GM21528 (cell line): ENCODE measurements at regions not wholly inside any gene's neighbourhood (a gene's known extent, or its start where the extent isn't known, plus 50 kb on each side); places are given as distances from the start of the nearest gene placed in this dataset.
"Not testable (repeated sequence)": the region's sequence is repeated elsewhere in the genome, so short reads cannot be mapped to it uniquely, and the experiment has no call there.

Experiments used
- ATAC-seq: cut with Tn5 transposase; IDR thresholded peaks from one replicate; pipeline ENCODE4 v1.9.1; 2021; ENCODE audit warnings: mild to moderate bottlenecking, moderate library complexity; ENCODE audit not compliant: unreplicated experiment, low FRiP score

DNA sequence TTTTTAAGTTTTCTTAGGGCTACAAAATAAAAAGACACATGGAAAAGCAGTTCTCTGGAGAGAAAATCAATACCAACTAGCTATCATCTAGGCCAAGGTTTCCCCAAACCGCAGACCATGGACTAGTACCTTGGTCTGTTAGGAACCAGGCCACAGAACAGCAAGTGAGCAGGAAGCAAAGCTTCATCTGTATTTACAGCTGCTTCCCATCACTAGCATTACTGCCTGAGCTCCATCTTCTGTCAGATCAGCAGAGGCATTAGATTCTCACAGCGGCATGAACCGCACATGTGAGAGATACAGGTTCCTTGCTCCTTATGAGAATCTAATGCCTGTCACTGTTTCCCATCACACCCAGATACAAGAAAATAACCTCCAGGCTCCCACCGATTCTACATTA lies 1907.6 kb upstream of the ACO1 start:
- no peak for ATAC-seq

DNA sequence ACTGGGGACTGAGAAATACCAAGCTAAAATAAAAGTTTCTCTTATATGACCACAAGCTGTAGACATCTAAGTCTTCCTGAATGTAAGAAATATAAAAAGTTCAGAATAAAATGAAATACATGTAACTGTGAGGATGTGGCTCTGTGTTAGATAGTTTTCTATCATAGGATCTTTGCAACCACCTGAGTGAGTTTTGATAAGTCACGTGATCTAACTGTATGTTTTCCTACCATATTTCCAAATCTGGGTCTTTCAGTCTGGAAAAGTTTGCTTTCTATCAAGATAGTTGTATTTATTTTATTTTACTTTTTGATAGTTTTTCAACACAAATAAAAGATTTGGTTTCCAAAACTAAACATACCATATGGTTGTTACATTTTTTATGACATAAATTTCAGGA lies 1905.8 kb upstream of the ACO1 start:
- ATAC-seq: no peak

DNA sequence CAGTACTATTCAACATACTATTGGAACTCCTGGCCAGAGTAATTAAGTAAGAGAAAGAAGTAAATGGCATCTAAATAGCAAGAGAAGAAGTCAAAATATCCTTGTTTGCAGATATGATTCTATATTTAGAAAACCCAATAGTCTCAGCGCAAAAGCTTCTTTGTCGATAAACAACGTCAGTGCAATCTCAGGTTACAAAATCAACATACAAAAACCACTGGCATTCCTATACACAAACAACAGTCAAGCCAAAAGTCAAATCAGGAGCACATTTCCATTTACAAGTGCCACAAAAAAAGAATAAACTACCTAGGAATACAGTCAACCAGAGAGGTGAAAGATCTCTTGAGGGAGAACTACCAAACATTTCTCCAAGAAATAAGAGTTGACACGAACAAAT lies 1901.9 kb upstream of the ACO1 start:
- ATAC-seq: no peak

DNA sequence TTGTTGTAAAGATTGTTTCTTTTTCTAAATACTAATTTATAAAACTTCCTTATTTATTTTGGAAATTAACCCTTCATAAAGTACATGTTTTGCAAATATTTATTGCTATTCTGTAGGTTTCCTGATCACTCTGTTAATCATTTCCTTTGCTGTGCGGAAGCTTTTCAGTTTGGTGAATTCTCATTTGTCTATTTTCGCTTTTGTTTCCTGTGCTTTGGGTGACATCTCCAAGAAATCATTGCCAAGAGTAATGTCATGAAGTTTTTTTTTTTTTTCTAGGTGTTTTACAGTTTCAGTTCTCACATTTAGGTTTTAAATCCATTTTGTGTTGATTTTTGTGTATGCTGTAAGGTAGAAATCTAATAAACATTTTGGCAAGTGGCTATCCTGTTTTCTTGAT lies 1899.8 kb upstream of the ACO1 start:
- no peak for ATAC-seq

DNA sequence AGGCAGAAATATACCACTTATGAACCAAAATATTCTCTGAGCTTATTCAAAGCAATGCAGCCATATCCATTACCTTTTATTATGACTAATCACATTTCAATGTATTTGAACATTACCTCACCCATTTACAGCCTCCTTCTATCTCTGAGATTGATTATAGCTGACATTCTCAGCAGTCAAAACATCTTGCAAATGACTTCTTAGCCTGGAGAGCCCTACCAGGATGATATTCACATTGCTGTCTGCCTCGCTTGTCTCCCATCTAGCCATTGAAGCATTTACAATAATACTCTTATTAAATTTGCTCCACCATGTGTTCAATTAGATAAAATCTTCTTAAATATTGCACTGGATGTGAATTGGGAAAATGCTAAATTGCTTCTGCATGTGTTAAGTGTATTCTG lies 1879.9 kb upstream of the ACO1 start:
- ATAC-seq: no peak

DNA sequence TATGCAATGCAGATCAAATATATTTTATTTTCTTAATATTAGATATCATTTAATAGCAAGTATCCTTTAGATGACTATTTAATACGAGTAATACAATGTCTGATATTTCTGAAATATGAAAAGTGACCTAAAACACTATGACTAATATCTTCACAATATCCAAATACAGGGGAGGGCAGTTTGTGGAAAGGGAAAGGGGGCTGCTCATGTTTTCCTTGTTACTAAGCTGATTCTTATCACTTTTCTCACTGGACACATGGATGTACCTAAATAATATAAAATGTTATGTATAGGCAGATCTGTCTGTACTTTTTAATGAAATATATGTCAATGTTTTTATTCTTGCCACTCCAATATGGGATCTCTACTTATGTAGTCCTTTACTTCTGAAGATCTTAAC lies 1879.1 kb upstream of the ACO1 start:
- ATAC-seq: no peak

DNA sequence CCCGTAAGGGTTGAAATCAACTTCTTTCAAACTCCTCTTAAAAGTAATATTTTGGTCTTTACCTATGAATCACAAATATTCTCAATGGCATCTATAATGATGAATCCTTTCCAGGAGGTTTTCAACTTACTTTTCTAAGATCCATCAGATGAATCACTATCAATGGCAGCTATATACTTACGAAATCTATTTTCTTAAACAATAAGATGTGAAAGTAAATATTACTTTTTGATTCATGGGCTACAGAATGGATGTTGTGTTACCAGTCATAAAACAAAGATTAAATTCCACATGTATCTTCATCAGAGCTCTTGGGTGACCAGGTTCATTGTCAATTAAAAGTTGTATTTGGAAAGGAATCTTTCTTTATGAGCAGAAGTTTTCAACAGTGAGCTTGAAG lies 1877.7 kb upstream of the ACO1 start:
- no peak for ATAC-seq

DNA sequence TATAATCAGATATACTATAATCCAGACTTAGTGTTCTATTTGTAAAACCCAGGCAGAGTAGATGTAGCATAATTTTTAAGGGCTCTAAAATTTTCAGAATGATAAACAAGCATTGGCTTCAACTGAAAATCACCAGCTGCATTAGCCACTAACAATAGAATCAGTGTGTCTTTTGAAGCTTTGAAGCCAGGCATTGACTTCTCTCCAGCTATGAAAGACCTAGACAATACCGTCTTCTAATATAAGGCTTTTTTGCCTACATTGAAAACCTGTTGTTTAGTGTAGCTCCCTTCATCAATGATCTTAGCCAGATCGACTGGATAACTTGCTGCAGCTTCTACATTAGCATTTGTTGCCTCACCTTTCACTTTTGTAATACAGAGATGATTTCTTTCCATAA lies 1877.3 kb upstream of the ACO1 start:
- no peak for ATAC-seq

DNA sequence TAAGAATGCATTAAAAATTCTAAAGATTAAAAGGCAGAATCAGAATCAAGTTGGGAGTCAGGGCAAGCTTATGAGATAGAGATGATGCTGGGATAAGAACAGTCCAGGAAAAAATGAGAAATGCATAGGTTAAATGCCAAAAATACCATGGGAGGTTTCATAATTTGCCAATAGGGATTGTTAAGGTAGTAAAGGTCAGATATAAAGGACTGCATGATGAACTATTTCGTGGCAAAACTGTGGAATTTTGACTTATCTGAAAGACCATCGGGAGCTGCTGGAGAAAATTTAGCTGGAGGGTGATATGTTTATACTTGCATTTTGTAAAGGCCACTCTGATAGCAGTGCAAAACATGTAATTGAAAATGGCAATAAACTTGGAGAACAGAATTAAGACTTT lies 1872.8 kb upstream of the ACO1 start:
- no peak for ATAC-seq

DNA sequence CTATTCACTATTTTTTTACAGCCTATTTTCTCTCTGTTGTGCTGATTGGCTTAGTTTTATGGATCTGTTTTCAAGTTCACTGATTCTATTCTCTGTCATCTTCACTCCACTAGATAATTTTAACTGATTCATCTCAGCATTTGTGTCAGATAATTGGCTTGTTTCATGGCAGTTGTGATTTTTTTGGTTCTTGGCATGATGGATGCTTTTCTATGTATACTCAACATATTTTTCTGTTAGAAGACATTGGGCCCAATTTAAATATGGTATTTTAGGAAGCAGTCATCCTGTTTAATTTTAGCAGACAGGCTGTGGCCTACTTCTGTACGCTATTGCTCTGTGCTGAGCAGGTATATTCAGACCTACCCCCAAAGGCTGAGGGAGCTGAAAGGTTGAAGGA lies 1865.3 kb upstream of the ACO1 start:
- no peak for ATAC-seq

DNA sequence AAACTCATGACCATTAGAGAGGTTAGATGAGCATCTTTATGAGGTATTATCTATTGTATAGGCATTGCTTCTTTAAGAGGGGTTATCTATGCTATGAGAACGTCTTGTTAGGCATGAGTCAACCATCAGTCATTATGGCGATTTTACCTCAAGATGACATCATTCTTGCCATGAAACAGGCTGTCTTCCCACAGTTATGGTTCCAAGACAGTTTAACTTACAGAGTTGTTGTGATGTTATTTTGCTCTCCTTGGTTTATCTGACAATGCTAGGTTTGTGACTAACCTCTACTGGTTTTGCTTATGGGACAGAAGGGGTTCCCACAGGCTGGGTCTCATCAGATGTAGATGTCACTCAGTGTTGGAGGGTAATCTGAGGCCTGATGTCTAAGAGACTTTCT lies 1864.7 kb upstream of the ACO1 start:
- no peak for ATAC-seq

DNA sequence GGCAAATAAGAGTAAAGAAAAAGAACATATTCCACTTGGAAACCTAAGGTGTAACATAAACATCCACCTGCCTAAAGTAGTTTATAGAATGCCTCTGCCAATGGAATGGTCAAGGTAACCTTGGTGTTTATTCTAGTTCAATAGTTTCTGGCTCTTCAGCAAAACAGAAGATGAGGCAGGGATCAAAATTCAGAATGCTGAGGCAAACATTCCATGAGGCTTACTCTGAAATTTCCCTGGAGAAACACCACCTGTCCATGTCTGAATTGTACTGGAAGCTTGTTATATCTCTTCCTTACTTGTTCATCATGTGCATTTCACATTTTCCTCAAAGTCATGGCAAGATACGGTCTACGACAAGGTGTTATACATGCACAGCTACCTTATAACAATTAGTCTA lies 1862.4 kb upstream of the ACO1 start:
- ATAC-seq: no peak

DNA sequence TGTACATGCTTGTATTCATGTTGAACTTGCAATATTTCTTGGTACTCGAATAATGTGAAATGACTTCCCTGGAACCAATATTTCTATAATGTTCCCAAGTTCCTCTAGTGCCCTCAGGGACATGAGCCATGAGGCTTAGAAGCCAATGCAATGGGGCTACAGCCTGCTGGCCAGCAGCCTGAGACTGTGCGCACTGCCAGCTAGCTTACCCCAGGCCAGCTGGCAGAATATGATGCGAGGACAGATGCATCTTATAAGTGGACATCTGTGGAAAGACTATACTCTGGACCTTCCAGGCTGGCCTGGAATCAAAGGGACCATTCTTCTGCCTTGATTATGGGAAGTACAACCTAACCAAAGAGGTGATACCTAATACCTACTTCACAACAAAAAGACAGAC lies 1862.0 kb upstream of the ACO1 start:
- ATAC-seq: no peak

DNA sequence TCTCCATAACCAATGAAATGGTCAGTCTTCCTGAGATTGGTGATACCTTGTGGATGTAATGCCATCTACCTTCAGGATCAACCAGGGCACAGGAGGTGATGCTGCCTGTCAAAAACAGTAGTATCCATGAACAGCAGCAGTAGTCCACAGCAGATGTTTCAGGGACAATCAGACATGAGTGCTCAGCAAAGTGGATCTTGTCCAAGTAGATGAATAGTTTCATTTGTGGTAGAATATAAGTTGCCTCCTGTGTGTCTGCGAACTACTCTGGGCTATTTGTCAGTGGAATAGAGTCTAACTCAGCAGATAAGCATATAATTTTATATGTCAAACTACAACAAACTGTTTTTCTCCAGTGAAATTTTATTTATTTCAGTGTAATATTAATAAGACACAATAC lies 1860.1 kb upstream of the ACO1 start:
- ATAC-seq: no peak

DNA sequence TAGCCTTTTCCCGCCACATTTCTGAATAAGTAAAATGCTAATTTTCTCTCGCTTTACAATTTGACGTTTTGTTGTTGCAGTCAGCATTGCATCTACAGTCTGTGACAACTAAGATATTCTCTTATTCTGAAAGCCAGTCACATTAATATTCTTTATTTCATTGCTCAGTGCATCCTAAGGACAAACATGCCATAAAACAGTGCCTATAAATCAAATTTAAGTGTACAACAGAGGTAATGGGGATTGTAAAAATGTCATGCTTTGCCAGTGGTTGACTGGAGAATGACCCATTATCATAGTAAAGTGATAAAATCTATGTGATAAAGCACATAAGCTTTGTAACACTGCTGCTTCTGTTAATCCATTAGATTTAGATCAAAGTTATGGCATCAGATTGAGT lies 1850.0 kb upstream of the ACO1 start:
- no peak for ATAC-seq

DNA sequence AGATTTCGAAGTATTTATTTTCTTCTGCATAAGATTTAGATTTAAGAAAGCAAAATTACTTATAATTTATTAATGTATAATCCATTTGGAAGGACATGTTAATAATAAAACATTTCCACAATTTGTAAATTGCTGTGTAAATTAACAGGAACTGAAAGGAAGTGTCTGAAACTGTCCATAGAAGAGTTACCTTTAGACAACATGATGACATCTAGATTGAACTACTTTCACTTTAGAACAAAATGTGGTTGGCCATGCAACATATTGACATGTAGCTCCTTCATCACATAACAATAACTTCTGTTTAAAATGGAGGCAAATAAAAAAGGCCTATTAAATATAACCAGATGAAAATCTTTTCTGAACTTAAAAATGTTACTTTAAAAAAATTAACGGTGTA lies 1849.5 kb upstream of the ACO1 start:
- no peak for ATAC-seq

DNA sequence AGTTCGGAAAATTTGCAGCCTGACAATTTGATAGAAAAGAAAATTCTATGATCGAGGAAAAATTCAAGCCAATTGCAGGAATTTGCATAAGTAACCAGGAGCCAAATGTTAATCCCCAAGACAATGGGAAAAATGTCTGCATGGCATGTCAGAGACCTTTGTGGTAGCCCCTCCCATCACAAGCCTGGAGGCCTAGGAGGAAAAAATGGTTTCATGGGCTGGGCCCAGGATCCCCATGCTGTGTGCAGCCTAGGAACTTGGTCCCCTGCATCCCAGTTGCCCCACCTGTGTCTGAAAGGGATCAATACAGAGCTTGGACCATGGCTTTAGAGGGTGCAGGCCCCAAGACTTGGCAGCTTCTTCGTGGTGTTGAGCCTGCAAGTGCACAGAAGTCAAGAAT lies 1847.9 kb upstream of the ACO1 start:
- no peak for ATAC-seq

DNA sequence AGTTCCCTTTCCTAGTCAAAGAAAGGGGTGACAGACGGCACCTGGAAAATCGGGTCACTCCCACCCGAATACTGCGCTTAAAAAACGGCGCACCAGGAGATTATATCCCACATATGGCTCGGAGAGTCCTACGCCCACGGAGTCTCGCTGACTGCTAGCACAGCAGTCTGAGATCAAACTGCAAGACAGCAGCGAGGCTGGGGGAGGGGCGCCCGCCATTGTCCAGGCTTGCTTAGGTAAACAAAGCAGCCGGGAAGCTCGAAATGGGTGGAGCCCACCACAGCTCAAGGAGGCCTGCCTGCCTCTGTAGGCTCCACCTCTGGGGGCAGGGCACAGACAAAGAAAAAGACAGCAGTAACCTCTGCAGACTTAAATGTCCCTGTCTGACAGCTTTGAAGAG lies 1844.7 kb upstream of the ACO1 start:
- ATAC-seq: not testable (repeated sequence)

DNA sequence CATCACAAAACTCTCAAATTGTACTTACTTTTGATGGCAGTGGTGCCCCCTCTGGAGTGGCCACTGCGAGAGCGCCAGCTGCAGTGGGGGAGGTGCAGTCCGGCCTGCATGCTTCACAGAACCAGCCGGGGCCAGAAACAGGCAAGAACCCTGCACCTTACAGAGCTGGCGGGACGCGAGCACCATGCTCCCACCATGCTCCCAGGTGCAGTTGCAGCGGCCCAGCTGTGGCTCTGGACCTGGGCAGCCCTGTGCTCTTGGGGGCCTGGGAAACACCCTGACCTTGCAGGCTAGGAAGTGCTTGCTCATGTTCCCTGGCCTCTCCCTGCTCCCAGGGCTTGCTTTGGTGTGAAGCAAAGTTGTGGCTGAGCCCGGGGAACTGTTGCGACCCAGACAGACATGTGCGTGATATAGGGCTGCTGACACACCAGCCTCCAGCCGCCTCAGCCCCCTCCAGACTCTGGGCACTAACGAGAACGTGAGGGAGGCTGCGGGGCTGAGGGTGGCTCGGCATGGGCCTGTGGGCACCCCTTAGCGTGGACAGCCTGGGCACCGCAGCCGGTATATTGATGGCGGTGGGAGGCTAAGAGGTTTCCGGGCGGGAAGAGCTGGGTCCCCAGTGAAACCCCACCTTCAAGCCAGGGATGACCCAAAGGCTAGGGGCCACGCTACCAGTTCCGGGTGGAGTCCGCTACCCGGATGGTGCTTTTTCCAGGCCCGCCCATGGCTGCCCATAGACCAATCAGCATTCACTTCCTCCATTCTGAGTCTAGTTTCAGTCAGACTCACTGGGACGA lies 1809.9 kb upstream of the ACO1 start:
- ATAC-seq: no peak

DNA sequence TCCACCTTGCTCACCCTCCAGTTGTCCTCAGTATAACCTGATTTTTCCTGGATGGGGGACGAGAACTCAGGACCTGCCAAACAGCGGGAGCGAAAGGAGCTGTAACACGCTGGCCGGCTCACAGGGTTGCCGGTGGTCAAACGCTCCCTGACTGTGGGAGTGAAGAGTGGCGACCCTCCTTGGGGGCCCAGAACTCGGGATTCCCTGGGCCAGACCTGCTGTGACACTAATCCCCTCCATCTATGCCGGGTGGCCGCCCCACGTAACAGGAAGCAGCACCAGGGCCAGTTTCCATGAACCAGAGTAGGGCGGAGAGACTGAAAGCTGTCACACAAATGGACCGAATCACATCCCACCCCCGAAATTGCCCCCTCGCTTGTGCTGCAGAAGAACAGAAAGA lies 1809.2 kb upstream of the ACO1 start:
- ATAC-seq: no peak

DNA sequence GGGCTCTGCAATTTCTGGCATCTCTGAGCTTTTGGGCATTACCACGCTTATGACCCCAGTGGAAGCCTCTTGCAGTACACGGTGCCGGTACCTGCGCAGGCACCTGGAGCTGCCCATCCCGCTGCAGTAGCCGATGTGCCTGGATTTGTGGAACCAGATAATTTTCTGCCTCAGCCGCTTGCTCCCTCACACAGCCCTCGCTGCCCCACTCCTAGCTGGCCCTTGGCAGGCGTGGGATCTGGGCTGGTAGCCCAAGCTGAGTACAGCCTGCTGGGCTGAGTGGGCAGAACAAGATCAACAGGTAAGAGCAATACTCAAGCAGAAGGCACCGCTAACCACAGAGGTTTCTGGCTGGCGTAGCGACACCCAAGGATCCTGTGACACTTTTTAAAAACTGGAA lies 1808.8 kb upstream of the ACO1 start:
- no peak for ATAC-seq

DNA sequence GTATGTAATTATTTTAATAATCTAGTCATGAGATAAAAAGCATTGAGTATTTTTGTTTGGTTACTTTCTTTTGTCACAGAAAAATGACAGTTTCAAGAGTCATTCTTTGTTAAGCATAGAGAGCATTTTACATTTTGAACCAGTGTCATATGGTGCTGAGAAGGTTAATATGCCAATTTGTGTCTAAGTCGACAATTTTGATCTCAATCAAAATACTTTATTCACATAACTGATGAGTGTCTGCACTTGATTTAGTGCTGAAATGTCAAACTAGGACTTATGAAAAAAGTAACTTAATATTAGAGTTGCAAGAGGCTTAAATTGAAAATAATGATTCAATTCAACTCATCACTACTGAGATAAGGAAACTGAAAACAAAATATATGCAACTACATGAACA lies 1804.6 kb upstream of the ACO1 start:
- no peak for ATAC-seq

DNA sequence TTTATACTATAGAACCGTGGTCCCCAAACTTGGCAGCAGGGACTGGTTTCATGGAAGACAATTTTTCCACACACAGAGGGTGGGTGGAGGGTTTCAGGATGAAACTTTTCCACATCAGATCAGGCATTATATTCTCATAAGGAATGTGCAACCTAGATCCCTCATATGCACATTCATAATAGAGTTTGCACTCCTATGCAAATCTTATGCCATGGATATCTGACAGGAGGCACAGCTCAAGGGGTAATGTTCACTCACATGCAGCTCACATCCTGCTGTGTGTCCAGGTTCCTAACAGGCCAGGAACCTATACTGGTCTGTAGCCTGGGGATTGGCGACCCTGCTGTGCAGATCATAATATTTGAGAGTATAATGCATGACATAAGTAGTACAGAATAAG lies 1802.2 kb upstream of the ACO1 start:
- no peak for ATAC-seq
